Neural cell (in vitro differentiated cells): ENCODE measurements at regions not wholly inside any gene's neighbourhood (a gene's known extent, or its start where the extent isn't known, plus 50 kb on each side); places are given as distances from the start of the nearest gene placed in this dataset.

Experiments
- H2AFZ ChIP-seq: fragments of 200-600, 300-800 bp; sonication (generic), shearing (Covaris generic); 2 replicates; pipeline ENCODE4 v1.6.0; 2014; ENCODE audit warnings: low read depth, mild to moderate bottlenecking, antibody characterized with exemption, low read length, moderate library complexity
- H3F3A ChIP-seq: fragments of 200-600 bp; shearing (Covaris generic); 2 replicates; pipeline ENCODE4 v1.6.1; 2016; ENCODE audit warnings: mild to moderate bottlenecking, moderate library complexity, mixed read lengths, antibody characterized with exemption, low read length; ENCODE audit not compliant: insufficient read depth, poor library complexity, severe bottlenecking
- H3K27ac ChIP-seq: fragments of 200-600, 300-800 bp; sonication (generic), shearing (Covaris generic); 2 replicates; pipeline ENCODE4 v1.5.1; 2014; ENCODE audit warnings: mild to moderate bottlenecking, low read length, moderate library complexity
- H3K27me3 ChIP-seq: fragments of 300-800, 200-600 bp; sonication (generic), shearing (Covaris generic); 2 replicates; pipeline ENCODE4 v1.6.0; 2014; ENCODE audit warnings: mild to moderate bottlenecking, low read depth, low read length, moderate library complexity; ENCODE audit not compliant: insufficient read depth
- H3K36me3 ChIP-seq: fragments of 300-800, 200-600 bp; sonication (generic), shearing (Covaris generic); 2 replicates; pipeline ENCODE4 v1.5.1; 2014; ENCODE audit warnings: mild to moderate bottlenecking, antibody characterized with exemption, low read length, moderate library complexity; ENCODE audit not compliant: insufficient read depth
- H3K4me2 ChIP-seq: fragments of 300-800, 200-600 bp; sonication (generic), shearing (Covaris generic); 2 replicates; pipeline ENCODE4 v1.6.0; 2014; ENCODE audit warnings: mild to moderate bottlenecking, low read length
- H3K4me3 ChIP-seq: fragments of 300-800, 200-600 bp; sonication (generic), shearing (Covaris generic); 2 replicates; pipeline ENCODE4 v1.5.1; 2014; ENCODE audit warnings: mild to moderate bottlenecking, low read length, moderate library complexity
- H3K79me2 ChIP-seq: fragments of 200-600 bp; shearing (Covaris generic); replicated peaks from 2 replicates; pipeline ENCODE4 v1.6.0; 2014; ENCODE audit warnings: mild to moderate bottlenecking, low read length, moderate library complexity; ENCODE audit not compliant: insufficient read depth
- H3K9ac ChIP-seq: fragments of 300-800, 200-600 bp; sonication (generic), shearing (Covaris generic); 2 replicates; pipeline ENCODE4 v1.6.1; 2016; ENCODE audit warnings: mild to moderate bottlenecking, low read length, mixed read lengths
- H3K9me2 ChIP-seq: fragments of 200-600 bp; shearing (Covaris generic); 2 replicates; pipeline ENCODE4 v1.6.1; 2016; ENCODE audit warnings: mild to moderate bottlenecking, low read length, mixed read lengths; ENCODE audit not compliant: insufficient read depth
- H3K9me3 ChIP-seq: fragments of 200-600, 300-800 bp; sonication (generic), shearing (Covaris generic); 2 replicates; pipeline ENCODE4 v1.6.1; 2016; ENCODE audit warnings: mild to moderate bottlenecking, mixed run types, low read length, moderate library complexity, mixed read lengths
- H4K20me1 ChIP-seq: fragments of 200-600 bp; shearing (Covaris generic); 2 replicates; pipeline ENCODE4 v1.6.1; 2016; ENCODE audit warnings: mild to moderate bottlenecking, mixed run types; ENCODE audit not compliant: insufficient read depth
- EP300 ChIP-seq: fragments of 450-650 bp; conservative IDR thresholded peaks from 2 replicates; pipeline ENCODE4 v1.6.1; 2014; ENCODE audit warnings: antibody characterized with exemption, mild to moderate bottlenecking, moderate library complexity; ENCODE audit not compliant: poor library complexity, severe bottlenecking
- EZH2 ChIP-seq: fragments of 200-600, 300-800 bp; shearing (Covaris generic), sonication (generic); IDR thresholded peaks from 2 replicates; pipeline ENCODE4 v1.6.1; 2014; ENCODE audit warnings: antibody characterized with exemption, low read length, borderline replicate concordance, mild to moderate bottlenecking; ENCODE audit not compliant: insufficient read depth, poor library complexity, severe bottlenecking
- MXI1 ChIP-seq: fragments of 450-650 bp; conservative IDR thresholded peaks from 2 replicates; pipeline ENCODE4 v1.6.1; 2014; ENCODE audit warnings: antibody characterized with exemption, mild to moderate bottlenecking; ENCODE audit not compliant: poor library complexity, severe bottlenecking
- POLR2AphosphoS5 ChIP-seq: IDR thresholded peaks from 2 replicates; pipeline ENCODE4 v1.6.1; 2012
- RAD21 ChIP-seq: fragments of 450-650 bp; conservative IDR thresholded peaks from 2 replicates; pipeline ENCODE4 v1.6.1; 2014; ENCODE audit warnings: antibody characterized with exemption, mild to moderate bottlenecking, moderate library complexity
- SMC3 ChIP-seq: fragments of 450-650 bp; conservative IDR thresholded peaks from 2 replicates; pipeline ENCODE4 v1.6.1; 2014; ENCODE audit warnings: antibody characterized with exemption, mild to moderate bottlenecking, moderate library complexity; ENCODE audit not compliant: poor library complexity
- TAF1 ChIP-seq: IDR thresholded peaks from 2 replicates; pipeline ENCODE4 v1.6.1; 2012; ENCODE audit warnings: low read depth
- TF ChIP-seq, protein P1 (sequence below): fragments of 450-650 bp; IDR thresholded peaks from 2 replicates; pipeline ENCODE4 v1.5.1; 2014; ENCODE audit warnings: antibody characterized with exemption, mild to moderate bottlenecking, moderate library complexity; ENCODE audit not compliant: poor library complexity, severe bottlenecking
- TF ChIP-seq, protein P2 (sequence below): IDR thresholded peaks from 2 replicates; pipeline ENCODE4 v1.6.1; 2012; ENCODE audit warnings: borderline replicate concordance

DNA sequence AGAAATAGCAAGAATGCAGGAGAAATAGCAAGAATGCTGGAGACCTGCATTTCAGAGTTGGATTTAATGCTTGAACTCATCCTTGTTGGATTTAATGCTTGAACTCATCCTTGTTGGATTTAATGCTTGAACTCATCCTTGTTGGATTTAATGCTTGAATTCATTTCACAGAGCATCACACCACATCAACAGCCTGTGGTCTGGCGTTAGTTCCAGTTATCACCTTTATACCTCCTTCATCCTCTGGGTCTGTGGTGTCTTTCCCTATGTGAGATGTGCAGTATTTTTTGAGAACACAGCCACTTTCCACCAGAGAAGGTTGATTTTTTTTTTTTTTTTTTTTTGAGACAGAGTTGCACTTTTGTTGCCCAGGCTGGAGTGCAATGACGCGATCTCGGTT, 546.4 kb upstream of the SOX11 start:
- H3K36me3 ChIP-seq: no peaks in the 10 kb centered on the region
- H3K27ac ChIP-seq: no peak overlapping the region
- H3K9me2 ChIP-seq: no peaks in the 10 kb centered on the region
- H3K9ac ChIP-seq: no peak overlapping the region
- H2AFZ ChIP-seq: no peak overlapping the region
- H3K9me3 ChIP-seq: peaks cover 4% of the 10 kb centered on the region
- H3K4me3 ChIP-seq: no peak overlapping the region
- no peaks in the 10 kb centered on the region for H3K79me2 ChIP-seq
- no peaks in the 10 kb centered on the region for H4K20me1 ChIP-seq
- no peak overlapping the region for H3K4me2 ChIP-seq
- TF ChIP-seq EZH2 (no peak), EP300 (no peak), SMC3 (no peak), POLR2AphosphoS5 (no peak), RAD21 (no peak), TAF1 (no peak), MXI1 (no peak)
- TF ChIP-seq, protein P1, sequence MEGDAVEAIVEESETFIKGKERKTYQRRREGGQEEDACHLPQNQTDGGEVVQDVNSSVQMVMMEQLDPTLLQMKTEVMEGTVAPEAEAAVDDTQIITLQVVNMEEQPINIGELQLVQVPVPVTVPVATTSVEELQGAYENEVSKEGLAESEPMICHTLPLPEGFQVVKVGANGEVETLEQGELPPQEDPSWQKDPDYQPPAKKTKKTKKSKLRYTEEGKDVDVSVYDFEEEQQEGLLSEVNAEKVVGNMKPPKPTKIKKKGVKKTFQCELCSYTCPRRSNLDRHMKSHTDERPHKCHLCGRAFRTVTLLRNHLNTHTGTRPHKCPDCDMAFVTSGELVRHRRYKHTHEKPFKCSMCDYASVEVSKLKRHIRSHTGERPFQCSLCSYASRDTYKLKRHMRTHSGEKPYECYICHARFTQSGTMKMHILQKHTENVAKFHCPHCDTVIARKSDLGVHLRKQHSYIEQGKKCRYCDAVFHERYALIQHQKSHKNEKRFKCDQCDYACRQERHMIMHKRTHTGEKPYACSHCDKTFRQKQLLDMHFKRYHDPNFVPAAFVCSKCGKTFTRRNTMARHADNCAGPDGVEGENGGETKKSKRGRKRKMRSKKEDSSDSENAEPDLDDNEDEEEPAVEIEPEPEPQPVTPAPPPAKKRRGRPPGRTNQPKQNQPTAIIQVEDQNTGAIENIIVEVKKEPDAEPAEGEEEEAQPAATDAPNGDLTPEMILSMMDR: no peak
- TF ChIP-seq, protein P2, sequence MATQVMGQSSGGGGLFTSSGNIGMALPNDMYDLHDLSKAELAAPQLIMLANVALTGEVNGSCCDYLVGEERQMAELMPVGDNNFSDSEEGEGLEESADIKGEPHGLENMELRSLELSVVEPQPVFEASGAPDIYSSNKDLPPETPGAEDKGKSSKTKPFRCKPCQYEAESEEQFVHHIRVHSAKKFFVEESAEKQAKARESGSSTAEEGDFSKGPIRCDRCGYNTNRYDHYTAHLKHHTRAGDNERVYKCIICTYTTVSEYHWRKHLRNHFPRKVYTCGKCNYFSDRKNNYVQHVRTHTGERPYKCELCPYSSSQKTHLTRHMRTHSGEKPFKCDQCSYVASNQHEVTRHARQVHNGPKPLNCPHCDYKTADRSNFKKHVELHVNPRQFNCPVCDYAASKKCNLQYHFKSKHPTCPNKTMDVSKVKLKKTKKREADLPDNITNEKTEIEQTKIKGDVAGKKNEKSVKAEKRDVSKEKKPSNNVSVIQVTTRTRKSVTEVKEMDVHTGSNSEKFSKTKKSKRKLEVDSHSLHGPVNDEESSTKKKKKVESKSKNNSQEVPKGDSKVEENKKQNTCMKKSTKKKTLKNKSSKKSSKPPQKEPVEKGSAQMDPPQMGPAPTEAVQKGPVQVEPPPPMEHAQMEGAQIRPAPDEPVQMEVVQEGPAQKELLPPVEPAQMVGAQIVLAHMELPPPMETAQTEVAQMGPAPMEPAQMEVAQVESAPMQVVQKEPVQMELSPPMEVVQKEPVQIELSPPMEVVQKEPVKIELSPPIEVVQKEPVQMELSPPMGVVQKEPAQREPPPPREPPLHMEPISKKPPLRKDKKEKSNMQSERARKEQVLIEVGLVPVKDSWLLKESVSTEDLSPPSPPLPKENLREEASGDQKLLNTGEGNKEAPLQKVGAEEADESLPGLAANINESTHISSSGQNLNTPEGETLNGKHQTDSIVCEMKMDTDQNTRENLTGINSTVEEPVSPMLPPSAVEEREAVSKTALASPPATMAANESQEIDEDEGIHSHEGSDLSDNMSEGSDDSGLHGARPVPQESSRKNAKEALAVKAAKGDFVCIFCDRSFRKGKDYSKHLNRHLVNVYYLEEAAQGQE: no peak
- no peaks in the 10 kb centered on the region for H3K27me3 ChIP-seq
- no peaks in the 10 kb centered on the region for H3F3A ChIP-seq

DNA sequence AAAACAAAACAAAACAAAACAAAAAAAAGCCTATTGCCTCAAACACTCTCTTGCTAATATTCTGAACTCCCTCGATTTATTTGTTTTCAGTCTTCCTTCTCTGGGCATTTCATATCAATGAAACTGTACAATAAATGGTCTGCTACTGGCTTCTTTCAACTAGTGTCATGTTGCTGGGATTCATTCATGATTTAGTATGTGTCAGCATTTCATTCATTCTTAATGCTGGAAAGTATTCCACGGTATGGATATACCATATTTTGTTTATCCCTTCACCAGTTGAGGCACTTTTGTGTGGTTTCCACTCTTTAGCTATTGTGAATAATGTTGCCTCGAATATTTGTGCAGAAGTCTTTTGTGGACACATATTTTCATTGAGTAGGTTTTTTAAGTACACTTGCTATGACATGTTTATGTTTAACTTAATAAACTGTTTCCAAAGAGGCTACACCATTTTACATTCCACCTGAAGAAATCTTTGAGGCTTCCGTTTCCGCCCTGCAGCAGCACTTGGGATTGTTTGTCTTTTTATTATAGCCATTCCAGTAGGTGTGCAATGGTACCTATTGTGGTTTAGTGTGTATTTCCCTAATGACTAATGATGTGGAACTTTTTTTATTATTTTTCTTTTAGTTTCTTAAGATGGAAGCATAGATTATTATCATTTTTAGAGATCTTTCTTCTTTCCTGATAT, 543.6 kb upstream of the SOX11 start:
- Histone ChIP-seq H3K27ac (no peak overlapping the region), H3K9me2 (no peaks in the 10 kb centered on the region), H2AFZ (no peak overlapping the region), H3K9me3 (peaks cover 4% of the 10 kb centered on the region), H3F3A (no peaks in the 10 kb centered on the region), H3K4me3 (no peak overlapping the region), H3K9ac (no peak overlapping the region), H3K27me3 (no peaks in the 10 kb centered on the region), H4K20me1 (no peaks in the 10 kb centered on the region), H3K4me2 (no peak overlapping the region), H3K79me2 (no peaks in the 10 kb centered on the region), H3K36me3 (no peaks in the 10 kb centered on the region)
- no peak for TF ChIP-seq MXI1
- TF ChIP-seq POLR2AphosphoS5: no peak
- TF ChIP-seq EZH2: no peak
- no peak for TF ChIP-seq EP300
- TF ChIP-seq, protein P1: no peak
- TF ChIP-seq, protein P2: no peak
- no peak for TF ChIP-seq RAD21
- TF ChIP-seq SMC3: no peak
- no peak for TF ChIP-seq TAF1
